H9 (cell line): ENCODE measurements at regions not wholly inside any gene's neighbourhood (a gene's known extent, or its start where the extent isn't known, plus 50 kb on each side); places are given as distances from the start of the nearest gene placed in this dataset.

Experiments
- DNase-seq: peaks from one replicate; pipeline ENCODE4 v3.0.0-alpha.2; 2017
- H2AFZ ChIP-seq: one replicate; pipeline ENCODE4 v1.6.1; 2013; ENCODE audit warnings: mild to moderate bottlenecking, low read length, control low read depth, moderate library complexity
- H2AK5ac ChIP-seq: 2 replicates; pipeline ENCODE4 v1.6.1; 2013; ENCODE audit warnings: low read length, control low read depth, mixed read lengths; ENCODE audit not compliant: insufficient read length
- H2BK120ac ChIP-seq: one replicate; pipeline ENCODE4 v1.6.1; 2013; ENCODE audit warnings: low read depth, mild to moderate bottlenecking, low read length, control low read depth, inconsistent platforms; ENCODE audit not compliant: poor library complexity, severe bottlenecking
- H2BK12ac ChIP-seq: 2 replicates; pipeline ENCODE4 v1.6.1; 2013; ENCODE audit warnings: low read length, control low read depth, mixed read lengths, low read depth; ENCODE audit not compliant: insufficient read length
- H2BK15ac ChIP-seq: 2 replicates; pipeline ENCODE4 v1.6.1; 2013; ENCODE audit warnings: low read depth, low read length, control low read depth
- H2BK20ac ChIP-seq: one replicate; pipeline ENCODE4 v1.6.1; 2013; ENCODE audit warnings: low read depth, mild to moderate bottlenecking, low read length, control low read depth, inconsistent platforms; ENCODE audit not compliant: poor library complexity, severe bottlenecking
- H2BK5ac ChIP-seq: 2 replicates; pipeline ENCODE4 v1.6.1; 2013; ENCODE audit warnings: low read length, control low read depth, mixed read lengths; ENCODE audit not compliant: insufficient read length
- H3K14ac ChIP-seq: 2 replicates; pipeline ENCODE4 v1.6.1; 2013; ENCODE audit warnings: low read length, control low read depth; ENCODE audit not compliant: insufficient read depth
- H3K18ac ChIP-seq: 2 replicates; pipeline ENCODE4 v1.6.1; 2013; ENCODE audit warnings: low read depth, mild to moderate bottlenecking, mixed read lengths, low read length, control low read depth; ENCODE audit not compliant: insufficient read length
- H3K23ac ChIP-seq: 2 replicates; pipeline ENCODE4 v1.6.1; 2013; ENCODE audit warnings: low read length, control low read depth, mixed read lengths, low read depth; ENCODE audit not compliant: insufficient read length
- H3K23me2 ChIP-seq: 2 replicates; pipeline ENCODE4 v1.6.1; 2013; ENCODE audit warnings: low read depth, mild to moderate bottlenecking, mixed read lengths, low read length, control low read depth; ENCODE audit not compliant: insufficient read length, poor library complexity, severe bottlenecking
- H3K27ac ChIP-seq: 2 replicates; pipeline ENCODE4 v1.5.1; 2013; ENCODE audit warnings: low read length, control low read depth, mixed read lengths, low read depth; ENCODE audit not compliant: insufficient read length
- H3K27me3 ChIP-seq: 2 replicates; pipeline ENCODE4 v1.6.1; 2013; ENCODE audit warnings: low read length, control low read depth, inconsistent platforms; ENCODE audit not compliant: insufficient read depth
- H3K4ac ChIP-seq: 2 replicates; pipeline ENCODE4 v1.6.1; 2013; ENCODE audit warnings: low read depth, mild to moderate bottlenecking, control low read depth, inconsistent platforms, low read length, moderate library complexity
- H3K4me1 ChIP-seq: 2 replicates; pipeline ENCODE4 v1.6.1; 2013; ENCODE audit warnings: low read length, control low read depth, inconsistent platforms; ENCODE audit not compliant: insufficient read depth
- H3K4me2 ChIP-seq: 2 replicates; pipeline ENCODE4 v1.6.1; 2013; ENCODE audit warnings: low read length, control low read depth, mixed read lengths; ENCODE audit not compliant: insufficient read length, insufficient read depth
- H3K56ac ChIP-seq: 2 replicates; pipeline ENCODE4 v1.6.1; 2013; ENCODE audit warnings: low read depth, mild to moderate bottlenecking, mixed read lengths, low read length, control low read depth; ENCODE audit not compliant: insufficient read length
- H3K79me1 ChIP-seq: 2 replicates; pipeline ENCODE4 v1.6.1; 2013; ENCODE audit warnings: low read depth, mild to moderate bottlenecking, moderate library complexity, low read length, control low read depth, inconsistent platforms; ENCODE audit not compliant: insufficient read depth, poor library complexity, severe bottlenecking
- H3K79me2 ChIP-seq: 2 replicates; pipeline ENCODE4 v1.6.1; 2013; ENCODE audit warnings: low read length, control low read depth, inconsistent platforms; ENCODE audit not compliant: insufficient read depth
- H3K9ac ChIP-seq: 2 replicates; pipeline ENCODE4 v1.6.1; 2013; ENCODE audit warnings: low read length, control low read depth, mixed read lengths; ENCODE audit not compliant: insufficient read length; ENCODE audit errors: extremely low read depth
- H3K9me3 ChIP-seq: one replicate; pipeline ENCODE4 v1.6.1; 2013; ENCODE audit warnings: low read depth, low read length, inconsistent platforms; ENCODE audit not compliant: control insufficient read depth
- H3T11ph ChIP-seq: one replicate; pipeline ENCODE4 v1.6.1; 2013; ENCODE audit warnings: mild to moderate bottlenecking, low read length, control low read depth, inconsistent platforms
- H4K20me1 ChIP-seq: one replicate; pipeline ENCODE4 v1.6.1; 2013; ENCODE audit not compliant: control insufficient read depth, insufficient read length, insufficient read depth
- H4K5ac ChIP-seq: 2 replicates; pipeline ENCODE4 v1.6.1; 2013; ENCODE audit warnings: low read depth, mild to moderate bottlenecking, mixed read lengths, low read length, control low read depth; ENCODE audit not compliant: insufficient read length
- H4K8ac ChIP-seq: replicated peaks from 2 replicates; pipeline ENCODE4 v1.6.1; 2013; ENCODE audit warnings: low read length, control low read depth, mixed read lengths, low read depth; ENCODE audit not compliant: insufficient read length
- H4K91ac ChIP-seq: 2 replicates; pipeline ENCODE4 v1.6.1; 2013; ENCODE audit warnings: low read depth, mild to moderate bottlenecking, moderate library complexity, mixed read lengths, low read length, control low read depth; ENCODE audit not compliant: insufficient read length
- H3K27ac Mint-ChIP-seq, 3 experiments: 2 replicates in 2 of 3; 3 replicates in 1 of 3; pipeline ENCODE4 v1.8.0; 2020 to 2021; ENCODE audit warnings: mixed read lengths in 3 of 3, mild to moderate bottlenecking in 1 of 3, moderate library complexity in 1 of 3
- H3K27me3 Mint-ChIP-seq: 2 replicates; pipeline ENCODE4 v1.8.0; 2021; ENCODE audit warnings: low read depth, mild to moderate bottlenecking, moderate library complexity, mixed read lengths
- H3K36me3 Mint-ChIP-seq, 3 experiments: 2 replicates in 2 of 3; 3 replicates in 1 of 3; pipeline ENCODE4 v1.8.0; 2020 to 2021; ENCODE audit warnings: low read depth in 3 of 3, mixed read lengths in 3 of 3; ENCODE audit not compliant: insufficient read depth in 1 of 3
- H3K4me1 Mint-ChIP-seq, 2 experiments: 2 replicates each; pipeline ENCODE4 v1.8.0; 2020; ENCODE audit warnings: mixed read lengths in 2 of 2
- H3K4me3 Mint-ChIP-seq, 2 experiments: 2 replicates in 1 of 2; 3 replicates in 1 of 2; pipeline ENCODE4 v1.8.0; 2020 to 2021; ENCODE audit warnings: mild to moderate bottlenecking in 2 of 2, mixed read lengths in 2 of 2, moderate library complexity in 1 of 2
- H3K9me3 Mint-ChIP-seq, 2 experiments: 2 replicates in 1 of 2; 3 replicates in 1 of 2; pipeline ENCODE4 v1.8.0; 2020; ENCODE audit warnings: mild to moderate bottlenecking in 2 of 2, mixed read lengths in 2 of 2, moderate library complexity in 1 of 2
- WGBS: extraction: QIAGEN DNeasy Blood & Tissue Kit; methylation state at CpG from one replicate; pipeline ENCODE4 v1.1.7; 2013; ENCODE audit warnings: missing lambda C conversion rate, low lambda C conversion rate, mixed read lengths; ENCODE audit not compliant: insufficient read length; ENCODE audit errors: extremely low coverage; 5-methylcytosine and 5-hydroxymethylcytosine counted together
- TF ChIP-seq, protein P1 (sequence below): fragments of 200-600 bp; sonication (generic); conservative IDR thresholded peaks from 3 replicates; pipeline ENCODE4 v1.8.0; 2021; ENCODE audit warnings: antibody characterized with exemption, mild to moderate bottlenecking

DNA sequence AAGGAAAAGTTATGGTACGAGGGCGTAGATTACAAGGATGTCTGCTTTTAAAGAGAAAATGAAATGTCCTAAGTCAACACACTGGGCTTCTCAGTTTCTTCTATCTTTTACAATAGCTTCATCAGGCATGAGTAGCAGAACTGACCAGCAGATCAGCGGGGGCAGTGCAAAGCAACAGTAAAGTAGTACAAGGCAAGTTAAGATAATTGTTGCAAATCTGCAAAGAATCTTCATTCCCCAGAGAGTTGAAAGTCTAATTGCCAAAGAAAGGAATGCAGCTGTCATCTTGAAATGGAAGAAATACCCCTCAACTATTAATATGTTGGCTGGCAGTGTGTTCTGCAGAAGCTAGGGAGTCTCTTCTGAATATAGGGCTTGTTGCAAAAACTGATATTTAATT lies 60.2 kb upstream of the SLC39A10 start:
- no peak overlapping the region for H2BK5ac ChIP-seq
- Mint-ChIP-seq H3K9me3 (no peaks in the 10 kb centered on the region), H3K27ac (no peak overlapping the region; a peak in 1 of 7 replicates), H3K27me3 (no peaks in the 10 kb centered on the region), H3K4me1 (peaks cover 51 to 58% of the 10 kb centered on the region in 2 experiments), H3K36me3 (peaks cover 0 to 8% (median 7%) of the 10 kb centered on the region in 3 experiments; a peak in 4 of 7 replicates), H3K4me3 (no peak overlapping the region)
- H3K18ac ChIP-seq = no peak overlapping the region
- no peak overlapping the region for H3K4ac ChIP-seq
- H3K23ac ChIP-seq = no peak overlapping the region
- H3K4me2 ChIP-seq = no peak overlapping the region
- H4K91ac ChIP-seq = no peak overlapping the region
- H4K8ac ChIP-seq = no peak overlapping the region
- H3K56ac ChIP-seq = no peak overlapping the region
- no peak overlapping the region for H3K14ac ChIP-seq
- H4K20me1 ChIP-seq = no peaks in the 10 kb centered on the region
- no peaks in the 10 kb centered on the region for H3K9me3 ChIP-seq
- no peaks in the 10 kb centered on the region for H3K27me3 ChIP-seq
- no peak overlapping the region for H3T11ph ChIP-seq
- TF ChIP-seq, protein P1, sequence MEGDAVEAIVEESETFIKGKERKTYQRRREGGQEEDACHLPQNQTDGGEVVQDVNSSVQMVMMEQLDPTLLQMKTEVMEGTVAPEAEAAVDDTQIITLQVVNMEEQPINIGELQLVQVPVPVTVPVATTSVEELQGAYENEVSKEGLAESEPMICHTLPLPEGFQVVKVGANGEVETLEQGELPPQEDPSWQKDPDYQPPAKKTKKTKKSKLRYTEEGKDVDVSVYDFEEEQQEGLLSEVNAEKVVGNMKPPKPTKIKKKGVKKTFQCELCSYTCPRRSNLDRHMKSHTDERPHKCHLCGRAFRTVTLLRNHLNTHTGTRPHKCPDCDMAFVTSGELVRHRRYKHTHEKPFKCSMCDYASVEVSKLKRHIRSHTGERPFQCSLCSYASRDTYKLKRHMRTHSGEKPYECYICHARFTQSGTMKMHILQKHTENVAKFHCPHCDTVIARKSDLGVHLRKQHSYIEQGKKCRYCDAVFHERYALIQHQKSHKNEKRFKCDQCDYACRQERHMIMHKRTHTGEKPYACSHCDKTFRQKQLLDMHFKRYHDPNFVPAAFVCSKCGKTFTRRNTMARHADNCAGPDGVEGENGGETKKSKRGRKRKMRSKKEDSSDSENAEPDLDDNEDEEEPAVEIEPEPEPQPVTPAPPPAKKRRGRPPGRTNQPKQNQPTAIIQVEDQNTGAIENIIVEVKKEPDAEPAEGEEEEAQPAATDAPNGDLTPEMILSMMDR = no peak
- no peak overlapping the region for H2AK5ac ChIP-seq
- H2BK20ac ChIP-seq = no peak overlapping the region
- peaks cover 1% of the 10 kb centered on the region; the same call in 1 of the 2 replicates for H3K79me2 ChIP-seq
- no peak overlapping the region for H2BK12ac ChIP-seq
- H2AFZ ChIP-seq = no peak overlapping the region
- no peak overlapping the region for H4K5ac ChIP-seq
- H3K23me2 ChIP-seq = no peaks in the 10 kb centered on the region
- no CpG with 5 or more reads among the region's 3 CpGs for WGBS
- DNase-seq = no peak
- H3K27ac ChIP-seq = no peak overlapping the region
- no peak overlapping the region for H3K9ac ChIP-seq
- H2BK120ac ChIP-seq = no peak overlapping the region
- H2BK15ac ChIP-seq = no peak overlapping the region
- H3K79me1 ChIP-seq = no peaks in the 10 kb centered on the region
- peaks cover 7% of the 10 kb centered on the region for H3K4me1 ChIP-seq
